ENCODE measurements at regions not wholly inside any gene's neighbourhood (a gene's known extent, or its start where the extent isn't known, plus 50 kb on each side); places are given as distances from the start of the nearest gene placed in this dataset.

DNA sequence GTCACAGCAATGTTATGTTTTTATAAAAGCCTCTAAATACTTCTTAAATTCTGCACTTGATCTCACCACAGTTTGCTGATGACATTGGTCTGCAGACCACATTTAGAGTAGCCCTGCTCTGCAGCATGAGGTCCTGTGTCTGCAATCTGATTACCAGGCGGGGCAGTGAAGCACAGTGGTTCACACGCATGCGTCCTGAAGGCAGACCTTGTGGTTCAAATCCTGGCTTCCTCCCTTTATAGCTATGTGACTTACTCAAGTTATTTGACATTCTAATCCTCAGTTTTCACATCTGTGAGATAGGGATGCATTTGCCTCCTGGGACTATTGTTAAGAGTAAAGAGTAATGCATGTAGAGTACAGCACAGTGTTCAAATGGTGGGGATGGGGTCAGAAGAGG, 50.3 kb downstream of the BMAL2 start:
- no peaks in the 10 kb centered on the region for H4K20me1 ChIP-seq (ENCODE audit: insufficient read depth)
- no peaks in the 10 kb centered on the region for H3K9me3 ChIP-seq
- H3K4me2 ChIP-seq: no peak overlapping the region
- H3K9me2 ChIP-seq: no peaks in the 10 kb centered on the region
- H3K9ac ChIP-seq: no peak overlapping the region
- no peak for DNase-seq
- no peaks in the 10 kb centered on the region for H3K27me3 ChIP-seq (ENCODE audit: insufficient read depth)
- no peak overlapping the region for H3K27ac ChIP-seq (ENCODE audit: low read depth in 2 of 2, low read length in 1 of 2)
- H3K4me3 ChIP-seq (ENCODE audit: low read depth in 2 of 2, low read length in 1 of 2): no peak overlapping the region
- TF ChIP-seq, protein P1, sequence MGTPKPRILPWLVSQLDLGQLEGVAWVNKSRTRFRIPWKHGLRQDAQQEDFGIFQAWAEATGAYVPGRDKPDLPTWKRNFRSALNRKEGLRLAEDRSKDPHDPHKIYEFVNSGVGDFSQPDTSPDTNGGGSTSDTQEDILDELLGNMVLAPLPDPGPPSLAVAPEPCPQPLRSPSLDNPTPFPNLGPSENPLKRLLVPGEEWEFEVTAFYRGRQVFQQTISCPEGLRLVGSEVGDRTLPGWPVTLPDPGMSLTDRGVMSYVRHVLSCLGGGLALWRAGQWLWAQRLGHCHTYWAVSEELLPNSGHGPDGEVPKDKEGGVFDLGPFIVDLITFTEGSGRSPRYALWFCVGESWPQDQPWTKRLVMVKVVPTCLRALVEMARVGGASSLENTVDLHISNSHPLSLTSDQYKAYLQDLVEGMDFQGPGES (IDR thresholded peaks at IDR 0.05; ENCODE audit: low read depth, low read length): no peak
- TF ChIP-seq SIN3A (IDR thresholded peaks at IDR 0.05; ENCODE audit: borderline replicate concordance, low read depth, low read length) (no peak), ELF1 (IDR thresholded peaks at IDR 0.05) (no peak), JUND (IDR thresholded peaks at IDR 0.05) (no peak), NFIC (IDR thresholded peaks at IDR 0.05; ENCODE audit: borderline replicate concordance) (no peak), SMC3 (IDR thresholded peaks at IDR 0.05; ENCODE audit: low read depth, low read length) (no peak), FOSL2 (IDR thresholded peaks at IDR 0.05; ENCODE audit: borderline replicate concordance, low read depth) (no peak), NRF1 (IDR thresholded peaks at IDR 0.05; ENCODE audit: low read depth, low read length) (no peak), MEF2A (IDR thresholded peaks at IDR 0.05; ENCODE audit: borderline replicate concordance, low read depth) (no peak), PBX3 (IDR thresholded peaks at IDR 0.05) (no peak), GATA2 (CRISPR knock-in tag; IDR thresholded peaks at IDR 0.05) (no peak), TEAD4 (IDR thresholded peaks at IDR 0.05; ENCODE audit: borderline replicate concordance, insufficient read depth) (no peak)
- TF ChIP-seq, protein P2, sequence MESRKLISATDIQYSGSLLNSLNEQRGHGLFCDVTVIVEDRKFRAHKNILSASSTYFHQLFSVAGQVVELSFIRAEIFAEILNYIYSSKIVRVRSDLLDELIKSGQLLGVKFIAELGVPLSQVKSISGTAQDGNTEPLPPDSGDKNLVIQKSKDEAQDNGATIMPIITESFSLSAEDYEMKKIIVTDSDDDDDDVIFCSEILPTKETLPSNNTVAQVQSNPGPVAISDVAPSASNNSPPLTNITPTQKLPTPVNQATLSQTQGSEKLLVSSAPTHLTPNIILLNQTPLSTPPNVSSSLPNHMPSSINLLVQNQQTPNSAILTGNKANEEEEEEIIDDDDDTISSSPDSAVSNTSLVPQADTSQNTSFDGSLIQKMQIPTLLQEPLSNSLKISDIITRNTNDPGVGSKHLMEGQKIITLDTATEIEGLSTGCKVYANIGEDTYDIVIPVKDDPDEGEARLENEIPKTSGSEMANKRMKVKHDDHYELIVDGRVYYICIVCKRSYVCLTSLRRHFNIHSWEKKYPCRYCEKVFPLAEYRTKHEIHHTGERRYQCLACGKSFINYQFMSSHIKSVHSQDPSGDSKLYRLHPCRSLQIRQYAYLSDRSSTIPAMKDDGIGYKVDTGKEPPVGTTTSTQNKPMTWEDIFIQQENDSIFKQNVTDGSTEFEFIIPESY (IDR thresholded peaks at IDR 0.05; ENCODE audit: borderline replicate concordance, low read depth): no peak
- TF ChIP-seq, protein P3, sequence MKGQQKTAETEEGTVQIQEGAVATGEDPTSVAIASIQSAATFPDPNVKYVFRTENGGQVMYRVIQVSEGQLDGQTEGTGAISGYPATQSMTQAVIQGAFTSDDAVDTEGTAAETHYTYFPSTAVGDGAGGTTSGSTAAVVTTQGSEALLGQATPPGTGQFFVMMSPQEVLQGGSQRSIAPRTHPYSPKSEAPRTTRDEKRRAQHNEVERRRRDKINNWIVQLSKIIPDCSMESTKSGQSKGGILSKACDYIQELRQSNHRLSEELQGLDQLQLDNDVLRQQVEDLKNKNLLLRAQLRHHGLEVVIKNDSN (IDR thresholded peaks at IDR 0.05; ENCODE audit: borderline replicate concordance, low read depth): no peak
- TF ChIP-seq, protein P4, sequence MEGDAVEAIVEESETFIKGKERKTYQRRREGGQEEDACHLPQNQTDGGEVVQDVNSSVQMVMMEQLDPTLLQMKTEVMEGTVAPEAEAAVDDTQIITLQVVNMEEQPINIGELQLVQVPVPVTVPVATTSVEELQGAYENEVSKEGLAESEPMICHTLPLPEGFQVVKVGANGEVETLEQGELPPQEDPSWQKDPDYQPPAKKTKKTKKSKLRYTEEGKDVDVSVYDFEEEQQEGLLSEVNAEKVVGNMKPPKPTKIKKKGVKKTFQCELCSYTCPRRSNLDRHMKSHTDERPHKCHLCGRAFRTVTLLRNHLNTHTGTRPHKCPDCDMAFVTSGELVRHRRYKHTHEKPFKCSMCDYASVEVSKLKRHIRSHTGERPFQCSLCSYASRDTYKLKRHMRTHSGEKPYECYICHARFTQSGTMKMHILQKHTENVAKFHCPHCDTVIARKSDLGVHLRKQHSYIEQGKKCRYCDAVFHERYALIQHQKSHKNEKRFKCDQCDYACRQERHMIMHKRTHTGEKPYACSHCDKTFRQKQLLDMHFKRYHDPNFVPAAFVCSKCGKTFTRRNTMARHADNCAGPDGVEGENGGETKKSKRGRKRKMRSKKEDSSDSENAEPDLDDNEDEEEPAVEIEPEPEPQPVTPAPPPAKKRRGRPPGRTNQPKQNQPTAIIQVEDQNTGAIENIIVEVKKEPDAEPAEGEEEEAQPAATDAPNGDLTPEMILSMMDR (IDR thresholded peaks at IDR 0.05): no peak
- no peak overlapping the region for H2AFZ ChIP-seq (ENCODE audit: low read depth)
- no peaks in the 10 kb centered on the region for H3F3A ChIP-seq (replicated peaks; ENCODE audit: insufficient read depth)
- WGBS (ENCODE audit: low lambda C conversion rate): 100% methylated on average over 3 of the region's 3 CpGs
- peaks cover 0 to 6% of the 10 kb centered on the region in 2 experiments; a peak in 2 of 4 replicates for H3K4me1 ChIP-seq (ENCODE audit: control insufficient read depth in 1 of 2, insufficient read depth in 2 of 2, low read depth in 1 of 2, low read length in 1 of 2)
- H3K79me2 ChIP-seq (ENCODE audit: insufficient read depth): no peaks in the 10 kb centered on the region
- CTCF ChIA-PET: interaction anchor here (0.7 to 1.8 kb wide), 2 partner anchors 34 to 279 kb away, joined by 4 to 5 read pairs; no protein-coding TSS in a partner anchor
- peaks cover 4 to 5% of the 10 kb centered on the region in 2 experiments for H3K36me3 ChIP-seq (replicated peaks in 1 of 2; ENCODE audit: control insufficient read depth in 1 of 2, insufficient read depth in 2 of 2, low read length in 1 of 2)
- POLR2A ChIA-PET: no interaction called here

Data from SK-N-SH (cell line).